Muscle of leg (tissue), 3 donors: ENCODE measurements at regions not wholly inside any gene's neighbourhood (a gene's known extent, or its start where the extent isn't known, plus 50 kb on each side); places are given as distances from the start of the nearest gene placed in this dataset.

Experiments used
- DNase-seq: peaks from one replicate; pipeline ENCODE4 v3.0.0; 2013
- H3K27ac ChIP-seq: one replicate; pipeline ENCODE4 v1.5.1; 2013; ENCODE audit warnings: mild to moderate bottlenecking, low read length, control low read depth
- H3K27me3 ChIP-seq: one replicate; pipeline ENCODE4 v1.6.1; 2013; ENCODE audit warnings: low read length; ENCODE audit not compliant: control insufficient read depth, insufficient read depth
- H3K36me3 ChIP-seq: one replicate; pipeline ENCODE4 v1.6.1; 2013; ENCODE audit warnings: low read length; ENCODE audit not compliant: control insufficient read depth, insufficient read depth
- H3K4me1 ChIP-seq: one replicate; pipeline ENCODE4 v1.6.1; 2013; ENCODE audit warnings: low read length; ENCODE audit not compliant: control insufficient read depth, insufficient read depth
- H3K4me3 ChIP-seq: one replicate; pipeline ENCODE4 v1.5.1; 2013; ENCODE audit warnings: low read length, control low read depth
- H3K9me3 ChIP-seq: replicated peaks from 2 replicates; pipeline ENCODE4 v1.6.1; 2013; ENCODE audit warnings: low read depth, low read length; ENCODE audit not compliant: control insufficient read depth
- WGBS: methylation state at CpG from one replicate; pipeline ENCODE4 v1.1.5; 2013; ENCODE audit warnings: missing lambda C conversion rate; ENCODE audit not compliant: insufficient coverage; 5-methylcytosine and 5-hydroxymethylcytosine counted together

DNA sequence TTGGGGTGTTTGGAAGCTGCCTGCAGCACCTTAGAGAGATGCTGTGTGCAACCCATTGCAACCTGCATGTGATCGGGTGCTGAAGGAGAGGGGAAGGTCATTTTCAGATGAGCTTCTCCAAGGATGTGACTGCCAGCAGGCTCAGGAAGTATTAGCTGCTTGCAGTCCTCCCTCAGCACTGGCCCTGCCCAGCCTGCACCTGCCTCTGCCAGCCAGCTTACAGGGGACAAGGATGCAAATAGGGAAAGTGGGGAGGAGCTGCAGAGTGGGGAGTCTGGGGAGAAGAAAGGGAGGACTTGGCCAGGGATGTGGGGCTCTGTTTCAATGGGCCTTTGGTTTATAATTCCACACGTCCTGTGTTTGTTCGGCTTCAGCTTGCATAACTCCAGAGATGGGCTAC is 254.5 kb downstream of the RRAGC start:
- no peaks in the 10 kb centered on the region for H3K36me3 ChIP-seq
- H3K9me3 ChIP-seq, result no peaks in the 10 kb centered on the region
- WGBS, result 40% methylated on average over 1 of the region's 3 CpGs
- no peak for DNase-seq
- peaks cover 8% of the 10 kb centered on the region for H3K27me3 ChIP-seq
- H3K4me1 ChIP-seq, result peaks cover 5% of the 10 kb centered on the region
- H3K4me3 ChIP-seq, result no peak overlapping the region
- H3K27ac ChIP-seq, result no peak overlapping the region

DNA sequence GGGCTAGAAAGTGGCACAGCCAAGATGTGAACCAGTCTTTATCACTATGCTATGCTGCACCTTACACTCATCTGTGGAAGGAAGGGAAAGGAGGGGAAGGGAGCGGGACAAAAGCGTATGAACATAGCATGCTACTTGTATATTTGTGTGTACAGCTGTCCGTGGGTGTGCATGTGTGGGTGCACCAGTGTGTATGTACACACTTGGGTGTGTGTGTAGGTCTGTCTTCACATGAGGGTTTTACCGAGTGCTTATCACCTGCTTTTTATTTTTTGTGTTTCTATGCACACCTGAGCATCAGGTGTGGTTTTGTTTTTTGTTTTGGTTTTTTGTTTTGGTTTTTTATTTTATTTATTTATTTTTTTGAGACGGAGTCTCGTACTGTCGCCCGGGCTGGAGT is 255.7 kb downstream of the RRAGC start:
- no peak for DNase-seq
- Histone ChIP-seq H3K9me3 (no peaks in the 10 kb centered on the region), H3K27ac (no peak overlapping the region), H3K4me3 (no peak overlapping the region), H3K36me3 (no peaks in the 10 kb centered on the region), H3K4me1 (peaks cover 5% of the 10 kb centered on the region), H3K27me3 (peaks cover 8% of the 10 kb centered on the region)
- 75% methylated on average over 4 of the region's 8 CpGs for WGBS

DNA sequence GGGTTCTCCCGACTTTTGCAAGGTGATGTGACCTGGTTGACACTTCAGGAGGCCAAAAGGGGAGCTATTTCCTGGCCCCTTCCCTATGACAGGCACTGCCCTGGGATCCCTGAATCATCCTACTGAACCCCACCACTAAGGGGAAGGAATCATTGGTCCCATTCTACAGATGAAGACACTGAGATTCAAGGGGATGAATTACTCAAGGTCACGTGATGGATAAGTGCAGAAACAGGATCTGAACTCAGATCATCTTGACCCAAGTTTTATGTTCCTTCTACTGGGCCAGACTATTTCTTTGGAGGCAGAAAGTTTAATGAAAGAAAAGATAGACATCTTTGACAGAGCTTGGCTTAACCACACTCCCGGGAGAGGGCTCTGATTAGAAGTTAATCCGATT is 258.7 kb downstream of the RRAGC start:
- Histone ChIP-seq H3K9me3 (no peaks in the 10 kb centered on the region), H3K4me1 (no peaks in the 10 kb centered on the region), H3K27ac (no peak overlapping the region), H3K36me3 (no peaks in the 10 kb centered on the region), H3K4me3 (no peak overlapping the region), H3K27me3 (peaks cover 8% of the 10 kb centered on the region)
- DNase-seq, result no peak
- no CpG with 5 or more reads among the region's 4 CpGs for WGBS

DNA sequence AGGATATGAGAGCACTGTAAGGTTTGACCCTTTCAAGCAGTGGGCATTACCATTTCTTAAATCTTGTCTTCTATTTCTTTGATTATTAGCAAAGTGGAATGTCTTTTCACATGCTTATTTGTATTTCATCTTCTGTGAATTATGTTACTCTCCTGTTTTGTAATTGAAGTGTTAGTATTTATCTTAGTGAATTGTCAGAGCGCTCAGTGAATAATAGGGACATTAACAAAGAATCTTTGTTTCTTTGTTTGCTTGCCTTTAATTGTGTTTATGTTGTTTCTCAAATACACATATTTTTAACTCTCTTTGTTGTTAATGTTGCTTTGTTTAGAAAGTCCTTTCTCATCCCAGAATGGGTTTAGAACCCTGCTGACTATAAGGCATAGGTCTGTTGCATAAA is 259.3 kb downstream of the RRAGC start:
- Histone ChIP-seq H3K27ac (no peak overlapping the region), H3K27me3 (peaks cover 8% of the 10 kb centered on the region), H3K4me1 (no peaks in the 10 kb centered on the region), H3K9me3 (no peaks in the 10 kb centered on the region), H3K4me3 (no peak overlapping the region), H3K36me3 (no peaks in the 10 kb centered on the region)
- WGBS, result no CpG with 5 or more reads among the region's 1 CpG
- no peak for DNase-seq

DNA sequence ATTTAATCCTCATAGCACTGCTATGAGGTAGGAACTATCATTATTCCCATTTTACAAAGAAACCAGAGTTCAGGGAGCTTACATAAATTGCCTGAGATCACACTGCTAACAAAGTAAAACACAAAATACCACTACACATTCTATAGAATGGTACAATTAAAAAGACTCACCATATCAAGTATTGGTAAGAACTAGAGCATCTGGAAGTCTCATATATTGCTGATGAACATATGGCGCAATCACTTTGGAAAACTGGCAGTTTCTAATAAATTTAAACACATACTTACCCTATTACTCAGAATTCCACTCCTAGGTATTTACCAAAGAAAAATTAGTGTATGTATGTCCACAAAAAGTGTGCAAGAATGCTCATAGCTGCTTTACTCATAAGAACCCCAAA is 261.5 kb downstream of the RRAGC start:
- Histone ChIP-seq H3K27ac (no peak overlapping the region), H3K27me3 (peaks cover 4% of the 10 kb centered on the region), H3K4me1 (no peaks in the 10 kb centered on the region), H3K36me3 (no peaks in the 10 kb centered on the region), H3K4me3 (no peak overlapping the region), H3K9me3 (peaks cover 5% of the 10 kb centered on the region)
- no peak for DNase-seq
- no CpG with 5 or more reads among the region's 1 CpG for WGBS

- Histone ChIP-seq H3K27ac (no peak overlapping the region), H3K9me3 (no peaks in the 10 kb centered on the region), H3K4me3 (no peak overlapping the region), H3K36me3 (no peaks in the 10 kb centered on the region), H3K4me1 (peaks cover 15% of the 10 kb centered on the region), H3K27me3 (peaks cover 9% of the 10 kb centered on the region)
- peak; percentile 39 for DNase-seq
- WGBS, result 14% methylated on average over 1 of the region's 1 CpG
These were observed 270.5 kb downstream of the RRAGC start for GRCh38 chr1:38589036-38589435.

DNA sequence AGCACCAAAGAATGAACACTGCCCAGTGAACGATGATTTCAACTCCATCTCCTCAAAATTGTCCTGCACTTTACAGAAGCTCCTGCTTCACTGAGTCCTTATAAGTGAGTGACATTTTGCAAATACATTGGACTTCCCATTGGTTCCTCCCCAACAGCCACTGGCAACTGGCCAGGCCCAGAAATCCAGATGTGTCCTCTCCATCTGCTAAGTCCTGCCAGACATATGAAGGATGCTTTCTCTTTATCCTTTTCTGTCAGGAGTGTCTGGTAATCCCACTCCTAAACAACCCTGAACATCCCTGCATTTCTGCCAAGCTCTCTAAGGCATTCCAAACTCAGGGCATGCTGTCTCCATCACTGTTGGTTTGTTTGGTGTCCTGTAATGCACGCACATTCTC is 271.8 kb downstream of the RRAGC start:
- DNase-seq, result peak; percentile 62
- Histone ChIP-seq H3K36me3 (no peaks in the 10 kb centered on the region), H3K4me3 (no peak overlapping the region), H3K4me1 (peaks cover 15% of the 10 kb centered on the region), H3K27ac (no peak overlapping the region), H3K27me3 (peaks cover 9% of the 10 kb centered on the region), H3K9me3 (no peaks in the 10 kb centered on the region)
- no CpG with 5 or more reads among the region's 2 CpGs for WGBS

DNA sequence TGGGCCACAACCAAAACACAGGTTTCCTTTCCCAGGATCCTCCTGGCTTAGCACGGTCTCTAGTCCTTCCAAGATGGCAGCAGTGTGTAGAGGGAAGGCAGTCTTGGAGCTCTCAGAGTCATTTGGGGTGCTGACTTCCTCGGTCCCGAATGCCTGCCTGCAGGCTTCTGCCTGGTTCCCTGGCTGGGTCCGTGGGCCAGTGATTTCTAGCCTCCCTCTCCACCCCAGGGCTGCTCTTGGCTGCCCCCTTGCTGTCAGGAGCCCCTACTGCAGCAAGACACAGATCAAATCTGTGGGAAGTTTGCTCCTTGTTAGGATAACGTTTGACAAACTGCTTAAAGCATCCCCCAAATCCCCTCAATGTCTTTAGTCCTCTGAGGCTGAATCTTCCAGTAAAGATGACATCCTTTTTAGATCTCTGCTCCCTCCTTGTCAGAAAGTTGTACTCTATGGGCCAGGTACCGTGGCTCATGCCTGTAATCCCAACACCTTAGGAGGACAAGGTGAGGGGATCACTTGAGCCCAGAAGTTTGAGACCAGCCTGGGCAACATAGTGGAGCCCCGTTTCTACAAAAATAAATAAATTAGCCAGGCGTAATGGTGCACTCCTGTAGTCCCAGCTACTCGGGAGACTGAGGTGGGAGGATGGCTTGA is 272.5 kb downstream of the RRAGC start:
- no CpG with 5 or more reads among the region's 9 CpGs for WGBS
- H3K4me1 ChIP-seq, result peaks cover 15% of the 10 kb centered on the region
- no peaks in the 10 kb centered on the region for H3K9me3 ChIP-seq
- no peaks in the 10 kb centered on the region for H3K36me3 ChIP-seq
- no peak overlapping the region for H3K4me3 ChIP-seq
- H3K27ac ChIP-seq, result no peak overlapping the region
- H3K27me3 ChIP-seq, result peaks cover 9% of the 10 kb centered on the region
- DNase-seq, result no peak

DNA sequence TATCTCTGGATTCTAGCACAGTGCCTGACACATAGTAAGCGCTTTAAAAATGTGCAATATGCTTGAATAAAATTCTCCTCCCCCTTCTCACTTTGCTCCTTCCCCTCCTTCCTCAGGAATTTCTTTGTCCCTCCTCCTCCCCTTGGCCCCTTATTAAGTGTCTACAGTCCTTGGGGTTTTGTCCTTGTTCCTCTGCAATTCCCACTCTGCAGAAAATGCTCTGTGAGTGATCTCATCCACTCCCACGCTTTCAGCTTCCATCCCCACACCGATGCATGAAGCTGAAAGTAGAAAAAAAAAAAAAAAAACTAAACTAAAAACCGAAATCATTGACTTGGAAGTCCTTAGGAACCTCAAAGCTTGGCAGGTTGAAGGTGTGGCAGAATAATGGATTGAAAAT is 273.6 kb downstream of the RRAGC start:
- Histone ChIP-seq H3K27me3 (peaks cover 9% of the 10 kb centered on the region), H3K36me3 (no peaks in the 10 kb centered on the region), H3K9me3 (no peaks in the 10 kb centered on the region), H3K4me3 (no peak overlapping the region), H3K27ac (no peak overlapping the region), H3K4me1 (peaks cover 15% of the 10 kb centered on the region)
- DNase-seq, result no peak
- no CpG with 5 or more reads among the region's 4 CpGs for WGBS

DNA sequence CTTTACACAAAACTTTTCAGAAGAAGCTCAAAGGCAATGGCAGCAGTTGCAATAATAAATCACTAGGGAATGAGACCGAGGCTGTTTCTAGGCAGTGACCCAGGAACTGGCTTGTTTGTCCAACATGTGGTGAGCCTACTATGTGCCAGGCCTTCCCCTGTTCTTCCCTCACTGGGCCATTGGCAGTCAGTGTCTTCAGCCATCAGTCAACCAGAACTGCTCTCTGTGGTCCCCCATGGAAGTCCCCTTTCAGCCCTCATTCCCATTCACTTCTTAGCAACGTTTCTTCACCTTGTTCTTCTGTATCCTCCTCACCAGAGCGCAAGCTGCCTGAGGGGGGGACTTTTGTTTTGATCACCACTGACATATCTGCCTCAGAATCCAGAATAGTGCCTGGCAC is 274.1 kb downstream of the RRAGC start:
- Histone ChIP-seq H3K9me3 (no peaks in the 10 kb centered on the region), H3K27me3 (peaks cover 9% of the 10 kb centered on the region), H3K36me3 (no peaks in the 10 kb centered on the region), H3K4me1 (peaks cover 15% of the 10 kb centered on the region), H3K4me3 (no peak overlapping the region), H3K27ac (no peak overlapping the region)
- DNase-seq, result no peak
- whole genome bisulfite sequencing, result 39% methylated on average over 2 of the region's 3 CpGs
